ENCODE measurements at regions not wholly inside any gene's neighbourhood (a gene's known extent, or its start where the extent isn't known, plus 50 kb on each side); places are given as distances from the start of the nearest gene placed in this dataset.
A peak's percentile ranks its signal among the peaks of the same experiment; 100 is the strongest.

DNA sequence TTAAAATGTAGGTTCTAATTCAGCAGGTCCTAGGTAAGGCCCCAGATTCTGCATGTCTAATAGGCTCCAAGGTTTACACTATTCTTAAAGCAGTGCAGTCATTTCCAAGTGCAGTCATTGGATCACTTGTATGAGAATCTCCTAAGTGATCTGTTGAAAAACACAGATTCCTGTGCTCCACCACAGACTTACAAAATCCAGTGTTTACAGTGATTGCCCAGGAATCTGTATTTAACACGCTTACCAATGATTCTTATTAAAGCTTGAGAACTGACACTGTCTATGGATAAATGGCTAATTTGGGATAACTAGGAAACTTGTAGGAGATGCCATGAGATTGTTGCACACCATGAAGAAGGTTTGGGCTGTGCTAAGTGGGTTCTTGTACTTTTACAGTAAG lies 104.6 kb upstream of the PLEKHG1 start:
- CTCF ChIA-PET = no interaction called here
- DNase-seq (ENCODE audit: low read depth, low spot score) = no peak

DNA sequence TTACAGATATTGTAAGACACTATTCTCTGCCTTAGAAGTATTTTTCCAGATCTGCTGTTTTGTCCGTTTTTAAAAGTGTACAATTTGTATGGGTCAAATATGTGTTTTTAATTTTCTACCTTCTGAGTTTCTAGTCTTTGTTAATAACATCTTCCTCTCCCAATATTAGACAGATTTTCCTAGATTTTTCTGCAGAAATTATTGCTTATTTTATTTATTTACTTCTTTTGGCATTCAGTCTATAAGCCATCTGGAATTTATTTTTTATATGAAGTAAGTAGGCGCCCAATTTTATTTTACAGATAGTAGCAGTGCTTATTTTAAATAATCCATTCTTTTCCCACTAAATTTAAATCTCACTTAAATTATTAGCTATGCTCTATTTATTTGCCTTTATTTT lies 103.1 kb upstream of the PLEKHG1 start:
- ChIA-PET POLR2A (no interaction called here), CTCF (no interaction called here)
- no peaks in the 10 kb centered on the region for H3K79me2 ChIP-seq (ENCODE audit: insufficient read depth, low read length)
- TF ChIP-seq SRF (IDR thresholded peaks at IDR 0.05; ENCODE audit: low read depth) = no peak
- no peak for TF ChIP-seq POLR2AphosphoS5 (IDR thresholded peaks at IDR 0.05; ENCODE audit: low read depth, low read length)
- TF ChIP-seq SP1 (IDR thresholded peaks at IDR 0.05; ENCODE audit: low read depth) = no peak
- TF ChIP-seq JUND (IDR thresholded peaks at IDR 0.05) = no peak
- TF ChIP-seq ZFX (IDR thresholded peaks at IDR 0.05) = no peak
- no peak for TF ChIP-seq CEBPB (IDR thresholded peaks at IDR 0.05; ENCODE audit: low read depth)
- no peak for TF ChIP-seq EZH2 (IDR thresholded peaks at IDR 0.05)
- no peak for TF ChIP-seq ZNF274 (IDR thresholded peaks at IDR 0.05; ENCODE audit: low read depth, low read length)
- no peak for TF ChIP-seq FOSL1 (IDR thresholded peaks at IDR 0.05; ENCODE audit: low read depth)
- TF ChIP-seq SIN3A (IDR thresholded peaks at IDR 0.05; ENCODE audit: low read depth) = no peak
- no peak for TF ChIP-seq EZH2phosphoT487 (IDR thresholded peaks at IDR 0.05; ENCODE audit: borderline replicate concordance)
- TF ChIP-seq, protein P1, sequence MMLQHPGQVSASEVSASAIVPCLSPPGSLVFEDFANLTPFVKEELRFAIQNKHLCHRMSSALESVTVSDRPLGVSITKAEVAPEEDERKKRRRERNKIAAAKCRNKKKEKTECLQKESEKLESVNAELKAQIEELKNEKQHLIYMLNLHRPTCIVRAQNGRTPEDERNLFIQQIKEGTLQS (IDR thresholded peaks at IDR 0.05) = no peak
- no peak for TF ChIP-seq CBX3 (IDR thresholded peaks at IDR 0.05; ENCODE audit: low read depth)
- TF ChIP-seq, protein P2, sequence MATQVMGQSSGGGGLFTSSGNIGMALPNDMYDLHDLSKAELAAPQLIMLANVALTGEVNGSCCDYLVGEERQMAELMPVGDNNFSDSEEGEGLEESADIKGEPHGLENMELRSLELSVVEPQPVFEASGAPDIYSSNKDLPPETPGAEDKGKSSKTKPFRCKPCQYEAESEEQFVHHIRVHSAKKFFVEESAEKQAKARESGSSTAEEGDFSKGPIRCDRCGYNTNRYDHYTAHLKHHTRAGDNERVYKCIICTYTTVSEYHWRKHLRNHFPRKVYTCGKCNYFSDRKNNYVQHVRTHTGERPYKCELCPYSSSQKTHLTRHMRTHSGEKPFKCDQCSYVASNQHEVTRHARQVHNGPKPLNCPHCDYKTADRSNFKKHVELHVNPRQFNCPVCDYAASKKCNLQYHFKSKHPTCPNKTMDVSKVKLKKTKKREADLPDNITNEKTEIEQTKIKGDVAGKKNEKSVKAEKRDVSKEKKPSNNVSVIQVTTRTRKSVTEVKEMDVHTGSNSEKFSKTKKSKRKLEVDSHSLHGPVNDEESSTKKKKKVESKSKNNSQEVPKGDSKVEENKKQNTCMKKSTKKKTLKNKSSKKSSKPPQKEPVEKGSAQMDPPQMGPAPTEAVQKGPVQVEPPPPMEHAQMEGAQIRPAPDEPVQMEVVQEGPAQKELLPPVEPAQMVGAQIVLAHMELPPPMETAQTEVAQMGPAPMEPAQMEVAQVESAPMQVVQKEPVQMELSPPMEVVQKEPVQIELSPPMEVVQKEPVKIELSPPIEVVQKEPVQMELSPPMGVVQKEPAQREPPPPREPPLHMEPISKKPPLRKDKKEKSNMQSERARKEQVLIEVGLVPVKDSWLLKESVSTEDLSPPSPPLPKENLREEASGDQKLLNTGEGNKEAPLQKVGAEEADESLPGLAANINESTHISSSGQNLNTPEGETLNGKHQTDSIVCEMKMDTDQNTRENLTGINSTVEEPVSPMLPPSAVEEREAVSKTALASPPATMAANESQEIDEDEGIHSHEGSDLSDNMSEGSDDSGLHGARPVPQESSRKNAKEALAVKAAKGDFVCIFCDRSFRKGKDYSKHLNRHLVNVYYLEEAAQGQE (IDR thresholded peaks at IDR 0.05; ENCODE audit: low read depth) = no peak
- TF ChIP-seq, protein P3, sequence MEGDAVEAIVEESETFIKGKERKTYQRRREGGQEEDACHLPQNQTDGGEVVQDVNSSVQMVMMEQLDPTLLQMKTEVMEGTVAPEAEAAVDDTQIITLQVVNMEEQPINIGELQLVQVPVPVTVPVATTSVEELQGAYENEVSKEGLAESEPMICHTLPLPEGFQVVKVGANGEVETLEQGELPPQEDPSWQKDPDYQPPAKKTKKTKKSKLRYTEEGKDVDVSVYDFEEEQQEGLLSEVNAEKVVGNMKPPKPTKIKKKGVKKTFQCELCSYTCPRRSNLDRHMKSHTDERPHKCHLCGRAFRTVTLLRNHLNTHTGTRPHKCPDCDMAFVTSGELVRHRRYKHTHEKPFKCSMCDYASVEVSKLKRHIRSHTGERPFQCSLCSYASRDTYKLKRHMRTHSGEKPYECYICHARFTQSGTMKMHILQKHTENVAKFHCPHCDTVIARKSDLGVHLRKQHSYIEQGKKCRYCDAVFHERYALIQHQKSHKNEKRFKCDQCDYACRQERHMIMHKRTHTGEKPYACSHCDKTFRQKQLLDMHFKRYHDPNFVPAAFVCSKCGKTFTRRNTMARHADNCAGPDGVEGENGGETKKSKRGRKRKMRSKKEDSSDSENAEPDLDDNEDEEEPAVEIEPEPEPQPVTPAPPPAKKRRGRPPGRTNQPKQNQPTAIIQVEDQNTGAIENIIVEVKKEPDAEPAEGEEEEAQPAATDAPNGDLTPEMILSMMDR (IDR thresholded peaks at IDR 0.05 in 2 of 3, conservative IDR thresholded peaks at IDR 0.05 in 1 of 3; ENCODE audit: borderline replicate concordance in 1 of 3, insufficient read depth in 1 of 3, low read depth in 2 of 3, low read length in 2 of 3) = no peak
- TF ChIP-seq, protein P4, sequence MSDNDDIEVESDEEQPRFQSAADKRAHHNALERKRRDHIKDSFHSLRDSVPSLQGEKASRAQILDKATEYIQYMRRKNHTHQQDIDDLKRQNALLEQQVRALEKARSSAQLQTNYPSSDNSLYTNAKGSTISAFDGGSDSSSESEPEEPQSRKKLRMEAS (IDR thresholded peaks at IDR 0.05) = no peak
- TF ChIP-seq TCF7L2 (IDR thresholded peaks at IDR 0.05; ENCODE audit: borderline replicate concordance, extremely low read depth, insufficient read depth, insufficient read length) = no peak

More for the DNA sequence above, 104.6 kb upstream of the PLEKHG1 start:
- Histone ChIP-seq H3K27me3 (ENCODE audit: insufficient read depth, low read length) (no peaks in the 10 kb centered on the region), H3K4me1 (ENCODE audit: control insufficient read depth in 1 of 2, insufficient read depth in 2 of 2, low read length in 2 of 2) (peaks cover 24 to 33% of the 10 kb centered on the region in 2 experiments), H4K20me1 (ENCODE audit: insufficient read depth) (no peaks in the 10 kb centered on the region), H3K9me2 (ENCODE audit: insufficient read depth) (no peaks in the 10 kb centered on the region), H3K4me3 (replicated peaks in 1 of 2; ENCODE audit: low read depth in 1 of 2, low read length in 2 of 2) (no peak overlapping the region), H3K27ac (ENCODE audit: low read depth, low read length) (no peak overlapping the region), H3K79me2 (ENCODE audit: insufficient read depth, low read length) (no peaks in the 10 kb centered on the region), H3K4me2 (ENCODE audit: low read length) (no peak overlapping the region), H3K9ac (ENCODE audit: low read length) (no peak overlapping the region), H2AFZ (ENCODE audit: low read depth, low read length, poor library complexity, severe bottlenecking) (no peak overlapping the region), H3K36me3 (ENCODE audit: control insufficient read depth in 1 of 2, insufficient read depth in 2 of 2, low read length in 2 of 2) (no peaks in the 10 kb centered on the region), H3K9me3 (ENCODE audit: control insufficient read depth in 1 of 2, insufficient read depth in 1 of 2, low read depth in 1 of 2, low read length in 2 of 2) (no peaks in the 10 kb centered on the region)
- POLR2A ChIA-PET = no interaction called here
- BruUV-seq (replicated peaks) = no TSS peak
- RAD21 ChIA-PET (ENCODE audit: low non-redundant PET in 1 of 2, low total read pairs in 2 of 2, uncharacterized antibody in 2 of 2, unreplicated experiment in 2 of 2) = no interaction called here
- TF ChIP-seq SRF (IDR thresholded peaks at IDR 0.05; ENCODE audit: low read depth) = no peak
- TF ChIP-seq CEBPB (IDR thresholded peaks at IDR 0.05; ENCODE audit: low read depth) = no peak
- no peak for TF ChIP-seq YY1 (IDR thresholded peaks at IDR 0.05; ENCODE audit: extremely low read depth, insufficient replicate concordance, low read depth, low read length)
- intact Hi-C loops (cut with micrococcal nuclease) = no loop called here
- no peak for ATAC-seq

More for the DNA sequence above, 103.1 kb upstream of the PLEKHG1 start:
- intact Hi-C loops (cut with micrococcal nuclease) = no loop called here
- no TSS peak for BruUV-seq (replicated peaks)
- Histone ChIP-seq H3K36me3 (ENCODE audit: control insufficient read depth in 1 of 2, insufficient read depth in 2 of 2, low read length in 2 of 2) (no peaks in the 10 kb centered on the region), H3K27ac (ENCODE audit: low read depth, low read length) (no peak overlapping the region), H3K4me1 (ENCODE audit: control insufficient read depth in 1 of 2, insufficient read depth in 2 of 2, low read length in 2 of 2) (peaks cover 11 to 18% of the 10 kb centered on the region in 2 experiments), H4K20me1 (ENCODE audit: insufficient read depth) (no peaks in the 10 kb centered on the region), H3K9ac (ENCODE audit: low read length) (no peak overlapping the region), H2AFZ (ENCODE audit: low read depth, low read length, poor library complexity, severe bottlenecking) (peak overlapping the region; percentile 54), H3K4me2 (ENCODE audit: low read length) (no peak overlapping the region), H3K9me2 (ENCODE audit: insufficient read depth) (no peaks in the 10 kb centered on the region), H3K27me3 (ENCODE audit: insufficient read depth, low read length) (no peaks in the 10 kb centered on the region), H3K9me3 (ENCODE audit: control insufficient read depth in 1 of 2, insufficient read depth in 1 of 2, low read depth in 1 of 2, low read length in 2 of 2) (no peaks in the 10 kb centered on the region), H3K4me3 (replicated peaks in 1 of 2; ENCODE audit: low read depth in 1 of 2, low read length in 2 of 2) (no peak overlapping the region)
- DNase-seq (ENCODE audit: low read depth, low spot score) (no peak), ATAC-seq (no peak)
- RAD21 ChIA-PET (ENCODE audit: low non-redundant PET in 1 of 2, low total read pairs in 2 of 2, uncharacterized antibody in 2 of 2, unreplicated experiment in 2 of 2) = no interaction called here
